ENCODE measurements at regions not wholly inside any gene's neighbourhood (a gene's known extent, or its start where the extent isn't known, plus 50 kb on each side); places are given as distances from the start of the nearest gene placed in this dataset.

DNA sequence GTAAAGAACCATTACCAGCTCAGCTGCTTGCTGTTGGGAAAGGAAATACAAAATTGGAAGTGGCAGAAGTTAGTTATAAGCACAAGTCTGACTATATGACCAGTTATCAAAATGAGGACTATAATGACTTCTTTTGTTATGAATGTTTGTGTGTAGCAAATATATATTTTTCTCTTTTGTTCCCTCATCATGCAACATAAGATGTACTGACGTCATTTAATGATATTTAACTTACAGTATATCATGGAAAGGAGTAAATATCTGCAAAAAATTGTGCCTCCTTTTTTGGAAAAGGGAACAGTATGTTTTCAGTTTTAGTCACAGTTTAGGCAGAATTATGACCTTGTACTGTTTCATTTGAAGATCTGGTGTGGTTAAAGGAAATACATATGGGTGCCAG, 356.3 kb upstream of the SLITRK5 start:
- TF ChIP-seq ELF4 (IDR thresholded peaks at IDR 0.05) (no peak), ZNF384 (IDR thresholded peaks at IDR 0.05) (no peak), SUZ12 (IDR thresholded peaks at IDR 0.05) (no peak)
- TF ChIP-seq, protein P1, sequence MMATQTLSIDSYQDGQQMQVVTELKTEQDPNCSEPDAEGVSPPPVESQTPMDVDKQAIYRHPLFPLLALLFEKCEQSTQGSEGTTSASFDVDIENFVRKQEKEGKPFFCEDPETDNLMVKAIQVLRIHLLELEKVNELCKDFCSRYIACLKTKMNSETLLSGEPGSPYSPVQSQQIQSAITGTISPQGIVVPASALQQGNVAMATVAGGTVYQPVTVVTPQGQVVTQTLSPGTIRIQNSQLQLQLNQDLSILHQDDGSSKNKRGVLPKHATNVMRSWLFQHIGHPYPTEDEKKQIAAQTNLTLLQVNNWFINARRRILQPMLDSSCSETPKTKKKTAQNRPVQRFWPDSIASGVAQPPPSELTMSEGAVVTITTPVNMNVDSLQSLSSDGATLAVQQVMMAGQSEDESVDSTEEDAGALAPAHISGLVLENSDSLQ (IDR thresholded peaks at IDR 0.05): no peak
